ENCODE measurements at regions not wholly inside any gene's neighbourhood (a gene's known extent, or its start where the extent isn't known, plus 50 kb on each side); places are given as distances from the start of the nearest gene placed in this dataset.

DNA sequence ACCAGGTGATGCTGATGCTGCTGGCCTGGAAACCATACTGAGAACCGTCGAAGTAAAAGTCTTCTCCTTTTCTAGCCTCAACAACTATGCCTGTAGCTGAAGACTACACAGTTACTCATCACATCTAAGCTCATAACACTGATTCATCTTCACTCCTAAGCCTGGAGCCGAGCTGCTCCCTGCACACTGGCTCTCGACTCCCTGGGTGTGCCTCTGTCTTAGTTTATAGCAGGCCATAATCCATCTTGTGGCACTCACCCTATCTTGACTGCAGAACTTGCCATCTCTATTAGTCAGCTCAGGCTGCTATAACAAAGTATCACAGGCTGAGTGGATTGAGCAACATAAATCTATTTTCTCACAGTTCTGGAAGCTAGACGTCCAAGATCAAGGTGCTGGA, 191.0 kb downstream of the UNC5CL start (continued):
- TF ChIP-seq, protein P1, sequence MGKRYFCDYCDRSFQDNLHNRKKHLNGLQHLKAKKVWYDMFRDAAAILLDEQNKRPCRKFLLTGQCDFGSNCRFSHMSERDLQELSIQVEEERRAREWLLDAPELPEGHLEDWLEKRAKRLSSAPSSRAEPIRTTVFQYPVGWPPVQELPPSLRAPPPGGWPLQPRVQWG (CRISPR knock-in tag; IDR thresholded peaks at IDR 0.05; ENCODE audit: borderline replicate concordance, low read depth), result no peak
- TF ChIP-seq ZFP82 (CRISPR knock-in tag; IDR thresholded peaks at IDR 0.05; ENCODE audit: borderline replicate concordance), result no peak
- TF ChIP-seq ZNF331 (CRISPR knock-in tag; IDR thresholded peaks at IDR 0.05), result no peak

DNA sequence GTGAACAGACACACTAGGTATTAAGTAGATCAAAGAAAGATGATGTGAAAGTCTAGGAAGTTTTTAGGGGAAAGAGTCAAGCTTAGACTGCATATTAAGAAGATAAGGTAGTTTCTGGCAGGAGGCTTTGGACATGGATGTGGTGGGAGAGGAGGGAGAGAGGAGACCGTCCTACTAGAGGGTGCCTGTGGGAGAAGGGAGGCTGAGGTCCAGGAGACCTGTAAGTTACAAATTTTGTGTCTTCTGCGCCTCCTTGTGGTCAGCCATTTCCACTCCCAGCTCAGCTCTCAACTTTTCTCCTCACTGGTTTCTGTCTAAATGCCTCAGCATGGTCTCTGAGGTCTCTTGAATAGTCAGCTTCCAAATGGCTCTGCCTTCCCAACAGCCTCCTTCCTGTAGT, 193.5 kb downstream of the UNC5CL start:
- Histone ChIP-seq H3K4me2 (ENCODE audit: low read depth, low read length) (no peak overlapping the region), H3K4me3 (replicated peaks in 1 of 3; ENCODE audit: insufficient read depth in 1 of 3, low read depth in 2 of 3, low read length in 3 of 3) (no peak overlapping the region), H3K36me3 (replicated peaks in 1 of 2; ENCODE audit: control insufficient read depth in 1 of 2, insufficient read depth in 2 of 2, low read length in 2 of 2) (no peaks in the 10 kb centered on the region), H3K79me2 (ENCODE audit: insufficient read depth, low read length) (no peaks in the 10 kb centered on the region), H2AFZ (ENCODE audit: low read length) (no peak overlapping the region), H3K9me3 (ENCODE audit: low read length) (no peaks in the 10 kb centered on the region), H3K27me3 (ENCODE audit: control insufficient read depth in 1 of 2, insufficient read depth in 2 of 2, low read length in 2 of 2) (peaks cover 0 to 10% of the 10 kb centered on the region in 2 experiments; a peak in 3 of 5 replicates), H3K27ac (ENCODE audit: extremely low read length, insufficient read depth, low read length) (no peak overlapping the region), H4K20me1 (ENCODE audit: insufficient read depth, low read length) (no peaks in the 10 kb centered on the region), H3K9ac (ENCODE audit: insufficient read depth, low read depth, low read length) (no peak overlapping the region), H3K4me1 (ENCODE audit: insufficient read depth, low read length) (no peaks in the 10 kb centered on the region)
- DNase-seq (ENCODE audit: low spot score), result peak; percentile 48
- FAIRE-seq, result peak; percentile 91
- peak; percentile 87 for ATAC-seq
- POLR2A ChIA-PET, result no interaction called here
- TF ChIP-seq, protein P2, sequence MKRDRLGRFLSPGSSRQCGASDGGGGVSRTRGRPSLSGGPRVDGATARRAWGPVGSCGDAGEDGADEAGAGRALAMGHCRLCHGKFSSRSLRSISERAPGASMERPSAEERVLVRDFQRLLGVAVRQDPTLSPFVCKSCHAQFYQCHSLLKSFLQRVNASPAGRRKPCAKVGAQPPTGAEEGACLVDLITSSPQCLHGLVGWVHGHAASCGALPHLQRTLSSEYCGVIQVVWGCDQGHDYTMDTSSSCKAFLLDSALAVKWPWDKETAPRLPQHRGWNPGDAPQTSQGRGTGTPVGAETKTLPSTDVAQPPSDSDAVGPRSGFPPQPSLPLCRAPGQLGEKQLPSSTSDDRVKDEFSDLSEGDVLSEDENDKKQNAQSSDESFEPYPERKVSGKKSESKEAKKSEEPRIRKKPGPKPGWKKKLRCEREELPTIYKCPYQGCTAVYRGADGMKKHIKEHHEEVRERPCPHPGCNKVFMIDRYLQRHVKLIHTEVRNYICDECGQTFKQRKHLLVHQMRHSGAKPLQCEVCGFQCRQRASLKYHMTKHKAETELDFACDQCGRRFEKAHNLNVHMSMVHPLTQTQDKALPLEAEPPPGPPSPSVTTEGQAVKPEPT (CRISPR knock-in tag; IDR thresholded peaks at IDR 0.05; ENCODE audit: low read depth), result 0 out of 2 replicates have a peak, but pooled peaks have one; percentile 56
- TF ChIP-seq ZNF230 (CRISPR knock-in tag; IDR thresholded peaks at IDR 0.05) (0 out of 2 replicates have a peak, but pooled peaks have one; percentile 41), ZBTB20 (CRISPR knock-in tag; IDR thresholded peaks at IDR 0.05; ENCODE audit: borderline replicate concordance, low read depth) (no peak), ZNF772 (CRISPR knock-in tag; IDR thresholded peaks at IDR 0.05) (0 out of 2 replicates have a peak, but pooled peaks have one; percentile 25), STAG1 (CRISPR knock-in tag; IDR thresholded peaks at IDR 0.05) (peak; percentile 71), RAD21 (CRISPR knock-in tag; IDR thresholded peaks at IDR 0.05) (peak; percentile 45; the same call in 1 of the 2 replicates), SMC3 (IDR thresholded peaks at IDR 0.05; ENCODE audit: low read length) (peak; percentile 90), XRCC5 (optimal IDR thresholded peaks at IDR 0.05; ENCODE audit: low read length) (peak; percentile 39)
- TF ChIP-seq, protein P3, sequence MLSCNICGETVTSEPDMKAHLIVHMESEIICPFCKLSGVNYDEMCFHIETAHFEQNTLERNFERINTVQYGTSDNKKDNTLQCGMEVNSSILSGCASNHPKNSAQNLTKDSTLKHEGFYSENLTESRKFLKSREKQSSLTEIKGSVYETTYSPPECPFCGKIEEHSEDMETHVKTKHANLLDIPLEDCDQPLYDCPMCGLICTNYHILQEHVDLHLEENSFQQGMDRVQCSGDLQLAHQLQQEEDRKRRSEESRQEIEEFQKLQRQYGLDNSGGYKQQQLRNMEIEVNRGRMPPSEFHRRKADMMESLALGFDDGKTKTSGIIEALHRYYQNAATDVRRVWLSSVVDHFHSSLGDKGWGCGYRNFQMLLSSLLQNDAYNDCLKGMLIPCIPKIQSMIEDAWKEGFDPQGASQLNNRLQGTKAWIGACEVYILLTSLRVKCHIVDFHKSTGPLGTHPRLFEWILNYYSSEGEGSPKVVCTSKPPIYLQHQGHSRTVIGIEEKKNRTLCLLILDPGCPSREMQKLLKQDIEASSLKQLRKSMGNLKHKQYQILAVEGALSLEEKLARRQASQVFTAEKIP (CRISPR knock-in tag; IDR thresholded peaks at IDR 0.05; ENCODE audit: borderline replicate concordance), result no peak
- TF ChIP-seq, protein P4, sequence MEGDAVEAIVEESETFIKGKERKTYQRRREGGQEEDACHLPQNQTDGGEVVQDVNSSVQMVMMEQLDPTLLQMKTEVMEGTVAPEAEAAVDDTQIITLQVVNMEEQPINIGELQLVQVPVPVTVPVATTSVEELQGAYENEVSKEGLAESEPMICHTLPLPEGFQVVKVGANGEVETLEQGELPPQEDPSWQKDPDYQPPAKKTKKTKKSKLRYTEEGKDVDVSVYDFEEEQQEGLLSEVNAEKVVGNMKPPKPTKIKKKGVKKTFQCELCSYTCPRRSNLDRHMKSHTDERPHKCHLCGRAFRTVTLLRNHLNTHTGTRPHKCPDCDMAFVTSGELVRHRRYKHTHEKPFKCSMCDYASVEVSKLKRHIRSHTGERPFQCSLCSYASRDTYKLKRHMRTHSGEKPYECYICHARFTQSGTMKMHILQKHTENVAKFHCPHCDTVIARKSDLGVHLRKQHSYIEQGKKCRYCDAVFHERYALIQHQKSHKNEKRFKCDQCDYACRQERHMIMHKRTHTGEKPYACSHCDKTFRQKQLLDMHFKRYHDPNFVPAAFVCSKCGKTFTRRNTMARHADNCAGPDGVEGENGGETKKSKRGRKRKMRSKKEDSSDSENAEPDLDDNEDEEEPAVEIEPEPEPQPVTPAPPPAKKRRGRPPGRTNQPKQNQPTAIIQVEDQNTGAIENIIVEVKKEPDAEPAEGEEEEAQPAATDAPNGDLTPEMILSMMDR (CRISPR knock-in tag; IDR thresholded peaks at IDR 0.05), result peak; percentile 73
- BruUV-seq (replicated peaks), result no TSS peak
- in situ Hi-C loops (cut with HindIII; ENCODE audit: extremely low pct_ligation_motif_present, low pct_unique_long_range_greater_than_20kb), result loop anchor here (25.0 kb wide), 1 partner anchor 858 kb away; no protein-coding TSS in a partner anchor
- CTCF ChIA-PET (ENCODE audit: low intra/inter-chr PET ratio, low total read pairs), result interaction anchor here (1.1 to 1.4 kb wide), 4 partner anchors 67 to 517 kb away, joined by 3 to 5 read pairs (median 4); no protein-coding TSS in a partner anchor
- intact Hi-C loops (cut with micrococcal nuclease; ENCODE audit: unreplicated experiment), result loop anchor here (1.0 to 5.0 kb wide), 4 partner anchors 67 to 518 kb away; no protein-coding TSS in a partner anchor
- 4% methylated on average over 2 of the region's 2 CpGs for WGBS (ENCODE audit: low lambda C conversion rate)
